ENCODE measurements at regions not wholly inside any gene's neighbourhood (a gene's known extent, or its start where the extent isn't known, plus 50 kb on each side); places are given as distances from the start of the nearest gene placed in this dataset.

- H3K27ac ChIP-seq: no peak overlapping the region
- DNase-seq (ENCODE audit: low spot score in 2 of 2): peak in 1 of 2 donors; percentile 30
- H3K4me3 ChIP-seq: no peak overlapping the region
- intact Hi-C loops (cut with DNase I; ENCODE audit: low total_unique reads): no loop called here
- no peaks in the 10 kb centered on the region for H3K4me1 ChIP-seq
- no peak for TF ChIP-seq POLR2AphosphoS5 (IDR thresholded peaks at IDR 0.05)
- TF ChIP-seq POLR2A (IDR thresholded peaks at IDR 0.05): no peak
- no peak for TF ChIP-seq CTCF (IDR thresholded peaks at IDR 0.05)
- H3K27me3 ChIP-seq: peaks cover 0 to 8% of the 10 kb centered on the region in 2 donors
- peaks cover 14 to 31% of the 10 kb centered on the region in 2 donors for H3K9me3 ChIP-seq
- no peaks in the 10 kb centered on the region for H3K36me3 ChIP-seq
Observed at GRCh38 chr14:104247336-104248202, 109.2 kb downstream of the KIF26A start.

DNA sequence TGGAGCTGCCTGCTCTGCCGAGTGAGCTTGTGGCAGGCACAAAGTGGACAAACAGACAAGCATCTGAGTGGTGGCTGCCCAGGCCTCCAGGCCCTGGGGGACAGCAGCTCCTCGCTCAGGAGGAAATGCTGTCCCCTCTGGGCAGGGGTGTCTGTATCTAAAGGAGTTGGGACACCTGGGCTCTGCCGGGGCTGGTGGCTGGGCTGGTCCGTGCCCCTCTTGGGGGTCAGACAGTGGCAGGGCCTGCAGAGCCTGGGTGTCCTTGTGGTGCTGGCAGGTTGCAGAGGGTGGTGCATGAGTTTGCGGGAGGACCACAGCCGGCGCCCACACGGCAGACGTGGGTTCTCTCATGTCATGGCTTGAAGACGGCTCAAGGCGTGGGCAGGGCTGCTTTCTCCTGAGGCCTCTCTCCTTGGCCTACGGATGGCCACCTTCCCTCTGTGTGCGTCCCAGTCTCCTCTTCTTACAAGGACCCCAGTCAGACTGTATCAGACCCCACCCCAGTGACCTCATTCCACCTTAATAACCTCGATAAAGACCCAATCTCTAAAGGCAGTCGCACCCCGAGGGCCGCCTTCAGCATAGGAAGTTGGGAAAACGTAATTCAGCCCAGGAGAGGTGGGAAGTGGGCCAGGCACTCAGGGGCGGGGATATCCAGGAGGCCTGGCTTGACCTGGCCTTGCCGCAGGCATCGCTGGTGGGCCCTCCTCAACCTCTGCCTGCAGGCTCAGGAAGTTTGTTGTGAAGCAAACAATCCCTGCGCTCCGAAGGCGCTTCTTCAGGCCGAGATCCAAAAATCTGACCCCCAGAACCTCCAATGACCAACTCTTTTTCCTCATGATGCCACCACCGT is 110.0 kb downstream of the KIF26A start:
- TF ChIP-seq POLR2A (IDR thresholded peaks at IDR 0.05) (no peak), POLR2AphosphoS5 (IDR thresholded peaks at IDR 0.05) (no peak), CTCF (IDR thresholded peaks at IDR 0.05) (no peak)
- intact Hi-C loops (cut with DNase I; ENCODE audit: low total_unique reads): no loop called here
- DNase-seq (ENCODE audit: low spot score in 2 of 2): no peak

GRCh38 chr14:104249089-104249488 is 110.7 kb downstream of the KIF26A start:
- TF ChIP-seq CTCF (IDR thresholded peaks at IDR 0.05) (no peak), POLR2AphosphoS5 (IDR thresholded peaks at IDR 0.05) (no peak), POLR2A (IDR thresholded peaks at IDR 0.05) (no peak)
- intact Hi-C loops (cut with DNase I; ENCODE audit: low total_unique reads): no loop called here
- H3K27ac ChIP-seq: no peak overlapping the region
- DNase-seq (ENCODE audit: low spot score in 2 of 2): no peak
- no peaks in the 10 kb centered on the region for H3K4me1 ChIP-seq
- H3K4me3 ChIP-seq: no peak overlapping the region
- peaks cover 14 to 16% of the 10 kb centered on the region in 2 donors for H3K9me3 ChIP-seq
- H3K27me3 ChIP-seq: peaks cover 0 to 8% of the 10 kb centered on the region in 2 donors
- H3K36me3 ChIP-seq: no peaks in the 10 kb centered on the region

More for the DNA sequence above, 110.0 kb downstream of the KIF26A start:
- H3K9me3 ChIP-seq: peaks cover 14 to 22% of the 10 kb centered on the region in 2 donors
- no peak overlapping the region for H3K27ac ChIP-seq
- H3K4me1 ChIP-seq: no peaks in the 10 kb centered on the region
- no peaks in the 10 kb centered on the region for H3K36me3 ChIP-seq
- no peak overlapping the region for H3K4me3 ChIP-seq
- peaks cover 0 to 8% of the 10 kb centered on the region in 2 donors for H3K27me3 ChIP-seq

GRCh38 chr14:104249706-104250105 is 111.3 kb downstream of the KIF26A start:
- Histone ChIP-seq H3K27ac (no peak overlapping the region), H3K4me3 (no peak overlapping the region), H3K9me3 (peaks cover 13% of the 10 kb centered on the region in 2 donors), H3K4me1 (no peaks in the 10 kb centered on the region), H3K36me3 (no peaks in the 10 kb centered on the region), H3K27me3 (peaks cover 0 to 7% of the 10 kb centered on the region in 2 donors)
- intact Hi-C loops (cut with DNase I; ENCODE audit: low total_unique reads): no loop called here
- no peak for TF ChIP-seq POLR2AphosphoS5 (IDR thresholded peaks at IDR 0.05)
- no peak for TF ChIP-seq POLR2A (IDR thresholded peaks at IDR 0.05)
- TF ChIP-seq CTCF (IDR thresholded peaks at IDR 0.05): no peak
- DNase-seq (ENCODE audit: low spot score in 2 of 2): no peak

Data from breast epithelium (tissue), 4 donors.